Fibroblast of peridontal ligament (primary cell): ENCODE measurements at regions not wholly inside any gene's neighbourhood (a gene's known extent, or its start where the extent isn't known, plus 50 kb on each side); places are given as distances from the start of the nearest gene placed in this dataset.
"Not testable (repeated sequence)": the region's sequence is repeated elsewhere in the genome, so short reads cannot be mapped to it uniquely, and the experiment has no call there.

Experiments used
- DNase-seq: peaks from one replicate; pipeline ENCODE4 v3.0.0-alpha.2; 2010; ENCODE audit errors: extremely low read depth

DNA sequence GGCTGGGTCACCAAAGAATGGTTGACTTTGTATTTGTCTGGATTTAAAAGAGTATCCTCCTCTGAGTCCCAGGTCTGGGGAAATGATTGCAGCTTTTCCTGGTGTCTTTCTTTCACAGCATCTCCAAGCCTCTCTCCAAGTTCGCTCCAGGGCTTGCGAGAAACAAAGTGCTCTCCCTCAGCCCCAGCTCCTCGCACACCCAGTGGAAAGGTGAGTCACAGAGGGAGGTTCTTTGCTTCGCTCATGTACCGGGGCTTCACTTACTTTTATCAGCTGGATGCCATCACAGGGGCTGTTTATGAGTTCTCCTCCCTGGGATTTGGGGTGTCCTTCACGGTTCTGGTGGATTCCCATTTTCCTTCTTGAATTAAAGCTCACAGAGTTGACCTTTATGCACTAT, 252.2 kb upstream of the PLPP4 start:
- no peak for DNase-seq

DNA sequence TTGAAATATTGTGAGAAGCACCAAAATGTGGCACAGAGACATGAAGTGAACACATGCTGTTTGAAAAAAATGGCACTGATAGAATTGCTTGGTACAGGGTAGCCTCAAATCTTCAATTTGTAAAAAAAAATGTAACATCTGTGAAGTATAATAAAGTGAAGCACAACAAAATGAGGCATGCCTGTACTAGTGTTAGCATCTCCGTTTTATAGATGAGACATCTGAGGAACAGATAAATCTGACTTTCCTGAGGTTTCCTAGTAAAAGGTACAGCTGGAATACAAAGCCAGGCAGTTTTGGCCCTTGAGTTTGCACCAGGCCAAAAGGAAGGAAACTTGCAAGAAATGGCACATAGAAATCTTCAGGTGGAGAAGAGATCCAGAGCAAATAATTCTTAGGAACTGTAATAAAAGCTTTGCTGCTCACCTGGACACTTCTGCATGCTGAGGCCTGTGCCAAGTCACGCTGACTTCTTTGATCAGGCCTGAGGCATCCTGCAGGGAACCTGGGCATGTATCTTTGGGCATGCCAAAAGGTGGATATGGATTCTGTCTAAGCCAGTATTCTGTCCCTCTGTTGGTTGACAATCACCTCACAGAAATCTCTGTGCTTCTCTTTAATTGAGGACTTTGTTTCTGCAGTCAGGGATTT, 251.5 kb upstream of the PLPP4 start:
- no peak for DNase-seq

DNA sequence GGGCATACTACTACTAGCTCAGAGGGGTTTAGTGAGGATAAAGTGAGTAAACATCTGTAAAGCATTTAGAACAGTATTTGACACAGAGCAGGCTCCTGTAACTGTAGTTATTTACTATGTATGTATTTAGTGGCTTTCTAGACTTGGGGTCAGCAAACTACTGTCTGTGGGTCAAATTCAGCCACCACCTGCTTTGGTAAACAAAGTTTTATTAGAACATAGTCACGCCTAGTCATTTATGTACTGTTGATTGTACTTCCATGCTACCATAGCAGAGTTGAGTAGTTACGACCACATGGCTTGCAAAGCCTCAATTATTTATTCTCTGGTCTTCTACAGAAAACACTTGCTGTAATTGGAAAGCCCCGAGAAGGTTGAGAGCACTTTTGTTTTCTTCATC, 248.5 kb upstream of the PLPP4 start:
- DNase-seq: no peak

DNA sequence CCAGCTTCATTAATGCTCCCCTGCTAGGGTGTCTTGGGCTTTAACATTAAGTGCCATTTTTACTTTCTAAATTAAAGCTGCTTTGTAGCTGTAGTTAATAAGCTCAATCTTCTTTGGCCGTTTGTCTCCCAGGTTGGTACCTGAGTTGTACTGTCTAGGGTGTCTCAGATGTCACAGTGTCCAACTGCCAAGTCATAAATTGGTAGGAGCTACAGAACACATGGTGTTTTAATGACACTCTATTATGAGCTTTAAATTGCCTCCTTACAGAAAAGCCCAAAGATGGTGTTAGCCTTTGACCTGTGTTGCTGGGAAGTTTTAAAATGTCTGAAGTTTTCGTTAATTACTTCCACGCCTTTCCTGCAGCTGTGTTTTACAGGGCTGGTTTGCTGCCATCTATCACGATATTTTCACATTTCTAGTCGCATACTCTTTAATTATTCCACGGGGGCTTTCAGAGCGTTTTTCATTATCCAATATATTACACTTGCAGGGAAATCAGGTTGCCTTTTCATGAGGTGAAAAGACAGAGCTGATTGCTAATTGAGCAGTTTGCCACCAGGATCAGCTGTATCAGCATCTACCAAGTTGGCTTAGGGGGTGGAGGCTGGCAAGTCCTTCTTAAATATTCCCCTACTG, 247.8 kb upstream of the PLPP4 start:
- no peak for DNase-seq

DNA sequence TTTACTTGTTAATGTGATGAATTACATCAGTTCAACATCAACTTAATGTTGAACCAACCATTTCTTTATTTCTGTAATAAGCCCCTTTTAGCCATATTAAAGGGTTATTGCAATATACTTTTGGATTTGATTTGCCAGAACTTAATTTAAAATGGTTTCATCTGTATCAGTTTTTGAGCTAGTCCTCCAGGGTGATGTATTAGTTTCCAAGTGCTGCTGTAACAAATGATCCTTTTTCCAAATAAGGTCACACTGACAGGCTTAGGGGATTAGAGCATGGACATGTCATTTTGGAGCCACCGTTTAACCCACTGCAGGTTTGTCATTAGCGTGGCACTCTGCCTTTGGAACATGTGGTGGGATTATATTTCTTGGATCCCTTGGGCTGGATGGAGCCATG, 244.8 kb upstream of the PLPP4 start:
- DNase-seq: no peak

DNA sequence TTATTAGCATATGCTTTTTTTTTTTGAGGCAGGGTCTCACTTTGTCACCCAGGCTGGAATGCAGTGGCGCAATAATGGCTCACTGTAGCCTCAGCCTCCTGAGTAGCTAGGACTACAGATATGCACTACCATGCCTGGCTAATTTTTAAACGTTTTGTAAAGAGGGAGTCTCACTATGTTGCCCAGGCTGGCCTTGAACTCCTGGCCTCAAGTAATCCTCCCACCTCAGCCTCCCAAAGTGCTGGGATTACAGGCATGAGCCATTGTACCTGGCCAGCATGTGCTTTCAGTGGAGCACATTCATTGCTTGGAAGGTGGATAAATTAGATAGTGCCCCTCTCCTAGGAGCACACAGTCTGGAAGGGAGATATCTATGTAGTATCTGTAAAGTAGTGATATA, 243.7 kb upstream of the PLPP4 start:
- DNase-seq: not testable (repeated sequence)

DNA sequence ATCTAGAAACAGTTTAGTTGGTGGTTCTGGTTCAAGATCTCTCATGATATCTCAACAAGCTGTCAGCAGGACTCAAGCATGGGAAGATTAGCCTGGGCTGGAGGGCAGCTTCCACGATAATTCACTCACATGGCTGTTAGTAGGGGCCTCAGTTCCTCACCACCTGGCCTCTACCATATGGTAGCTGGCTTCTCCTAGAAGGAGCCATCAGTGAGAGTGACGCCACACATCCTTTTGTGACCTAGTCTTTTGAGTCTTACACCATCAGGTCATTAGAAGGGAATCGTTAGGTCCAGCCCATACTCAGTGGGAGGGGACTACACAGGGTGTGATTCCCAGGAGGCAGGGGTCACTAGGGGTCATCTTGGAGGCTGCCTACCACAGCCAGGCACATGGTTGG, 239.3 kb upstream of the PLPP4 start:
- no peak for DNase-seq

DNA sequence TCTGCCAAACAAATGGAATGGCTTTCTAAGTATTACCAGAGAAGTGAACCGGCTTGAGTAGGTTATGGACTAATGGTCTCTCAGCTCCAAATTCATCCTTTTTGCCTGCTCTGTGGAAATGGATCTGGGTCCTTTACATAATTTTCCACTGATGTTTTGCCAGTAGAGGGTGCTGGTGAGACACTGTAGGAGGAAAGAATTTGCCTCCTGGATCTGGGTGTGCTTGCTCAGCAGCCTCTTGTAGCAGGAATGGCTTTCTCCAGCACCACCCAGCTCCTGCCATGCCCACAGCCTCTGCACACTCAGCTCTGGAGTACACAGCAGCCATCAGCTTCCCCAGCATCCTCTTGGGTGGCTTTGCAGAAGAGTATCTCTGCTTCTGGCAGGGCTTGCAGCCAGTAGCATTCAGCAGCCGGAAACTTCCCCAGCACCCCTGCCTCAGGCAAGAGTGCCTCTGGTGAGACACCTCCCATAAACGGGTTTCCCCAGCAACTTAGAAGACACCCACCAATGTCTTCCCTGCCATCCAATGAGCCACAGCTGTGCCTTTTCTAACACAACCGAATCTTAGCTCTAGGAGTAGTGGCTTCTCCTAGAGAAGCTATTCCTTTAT, 235.0 kb upstream of the PLPP4 start:
- DNase-seq: peak; percentile 29

DNA sequence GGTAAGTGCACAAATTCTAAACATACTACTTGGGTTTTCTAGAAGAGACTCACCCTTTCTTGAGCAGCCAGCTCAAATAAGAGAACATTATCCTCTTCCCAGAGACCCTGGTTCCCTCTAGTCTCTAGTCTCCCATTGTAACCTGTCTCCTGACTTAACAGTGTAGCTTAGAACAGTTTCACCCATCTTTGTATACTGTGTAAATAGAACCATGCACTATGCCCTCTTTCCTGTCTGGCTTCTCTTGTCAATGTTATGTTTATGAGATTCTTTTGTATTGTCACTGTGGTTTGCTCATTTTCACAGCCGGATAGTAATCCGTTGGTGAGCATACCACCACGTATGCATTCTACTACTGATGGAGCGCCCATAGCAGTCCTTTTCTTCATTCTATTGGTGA, 227.4 kb upstream of the PLPP4 start:
- no peak for DNase-seq

DNA sequence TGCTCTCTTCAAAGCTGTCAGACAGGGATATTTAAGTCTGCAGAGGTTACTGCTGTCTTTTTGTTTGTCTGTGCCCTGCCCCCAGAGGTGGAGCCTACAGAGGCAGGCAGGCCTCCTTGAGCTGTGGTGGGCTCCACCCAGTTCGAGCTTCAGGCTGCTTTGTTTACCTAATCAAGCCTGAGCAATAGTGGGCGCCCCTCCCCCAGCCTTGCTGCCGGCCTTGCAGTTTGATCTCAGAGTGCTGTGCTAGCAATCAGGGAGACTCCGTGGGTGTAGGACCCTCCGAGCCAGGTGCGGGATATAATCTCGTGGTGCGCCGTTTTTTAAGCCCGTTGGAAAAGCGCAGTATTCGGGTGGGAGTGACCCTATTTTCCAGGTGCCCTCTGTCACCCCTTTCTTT, 217.3 kb upstream of the PLPP4 start:
- not testable (repeated sequence) for DNase-seq

DNA sequence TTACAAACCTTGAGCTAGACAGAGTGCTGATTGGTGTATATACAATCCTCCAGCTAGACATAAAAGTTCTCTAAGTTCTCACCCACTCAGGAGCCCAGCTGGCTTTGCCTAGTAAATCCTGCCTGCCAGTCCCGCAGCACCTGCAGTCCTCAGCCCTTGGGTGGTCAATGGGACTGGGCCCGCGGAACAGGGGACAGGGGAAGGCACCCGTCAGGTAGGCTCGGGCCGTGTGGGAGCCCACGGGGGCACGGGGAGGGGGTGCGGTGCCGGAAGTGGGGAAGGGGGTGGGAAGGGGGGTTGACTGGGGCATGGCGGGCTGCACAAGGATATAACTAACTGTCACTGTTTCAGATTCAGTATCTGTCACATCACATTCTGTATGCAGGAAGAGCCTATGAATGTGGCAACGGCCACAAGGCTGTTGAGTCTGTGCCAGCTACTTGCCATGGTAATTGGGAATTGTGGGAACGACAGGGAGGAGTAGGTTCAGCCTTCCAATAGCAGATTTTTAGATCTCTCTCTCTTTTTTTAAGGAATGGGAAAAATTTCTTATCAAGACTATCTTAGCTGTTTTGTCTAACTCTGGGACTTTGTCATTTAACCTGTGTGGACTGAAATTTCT, 205.1 kb upstream of the PLPP4 start:
- DNase-seq: no peak

DNA sequence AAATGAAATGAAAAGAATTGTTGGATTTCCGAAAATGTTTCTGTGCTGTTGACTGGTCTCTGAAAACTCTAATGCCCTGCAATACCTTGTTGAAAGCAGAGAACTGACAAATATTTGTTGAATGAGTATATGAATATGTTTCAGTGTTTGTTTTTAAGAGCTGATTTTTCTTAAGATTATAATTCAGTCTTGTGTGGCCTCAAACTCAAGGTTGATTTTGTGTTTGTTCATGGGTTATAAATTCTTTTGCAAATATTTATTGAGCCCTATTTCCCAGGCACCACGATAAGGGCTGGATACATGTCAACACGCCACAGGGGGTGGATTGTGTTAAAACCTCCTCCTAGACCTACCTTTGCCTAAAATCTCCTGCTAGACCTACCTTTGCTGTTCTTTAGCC, 203.9 kb upstream of the PLPP4 start:
- DNase-seq: no peak

DNA sequence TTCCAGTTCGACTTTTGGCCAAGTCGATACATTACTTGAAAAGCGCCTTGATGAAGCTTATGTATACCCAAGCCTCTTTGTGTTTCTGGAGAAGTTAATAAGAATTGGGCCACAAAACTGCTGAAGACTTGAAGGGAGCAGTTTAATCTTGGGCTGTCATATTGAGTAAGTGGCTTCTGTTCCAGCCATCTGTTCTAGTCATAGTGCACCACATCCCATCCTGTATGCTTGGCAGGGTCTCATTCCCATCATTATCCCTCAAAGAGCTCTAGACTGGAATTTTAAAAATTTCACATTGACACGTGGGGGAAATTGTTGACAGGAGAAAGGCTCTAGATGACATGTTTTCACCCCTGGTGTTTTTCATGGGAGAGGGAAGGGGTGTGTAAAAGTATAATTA, 196.6 kb upstream of the PLPP4 start:
- no peak for DNase-seq

DNA sequence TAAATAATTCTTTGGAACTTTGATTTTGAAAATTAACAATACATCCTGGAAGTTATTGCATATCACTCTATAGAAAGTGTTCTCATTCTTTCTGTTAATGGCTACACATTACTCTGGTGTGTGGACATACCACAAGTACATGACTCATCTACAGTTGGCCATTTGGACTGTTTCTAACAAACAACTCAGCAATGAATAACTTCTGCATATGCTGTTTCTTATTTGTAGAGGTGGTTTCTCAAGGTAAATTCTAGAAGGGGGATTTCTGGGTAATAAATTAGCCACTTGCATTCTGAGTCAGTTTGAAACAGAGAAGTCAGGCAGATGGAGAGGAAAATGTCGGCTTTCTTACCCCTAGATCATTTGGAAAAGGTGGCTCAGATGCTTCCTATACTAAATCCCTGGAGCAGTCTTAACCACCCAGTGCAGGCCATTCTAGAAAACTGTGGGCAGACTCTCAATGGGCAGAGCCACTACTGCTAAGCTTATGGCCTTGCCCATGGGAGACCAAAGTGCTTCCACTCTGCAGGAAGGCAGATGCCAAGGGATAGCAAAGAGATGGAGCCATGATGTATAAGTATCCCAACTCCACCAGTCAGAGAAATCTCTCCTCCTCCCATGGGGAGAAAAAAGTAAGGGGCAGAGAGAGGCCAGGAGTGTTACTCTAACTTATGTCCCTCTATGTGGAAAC, 194.0 kb upstream of the PLPP4 start:
- DNase-seq: no peak

DNA sequence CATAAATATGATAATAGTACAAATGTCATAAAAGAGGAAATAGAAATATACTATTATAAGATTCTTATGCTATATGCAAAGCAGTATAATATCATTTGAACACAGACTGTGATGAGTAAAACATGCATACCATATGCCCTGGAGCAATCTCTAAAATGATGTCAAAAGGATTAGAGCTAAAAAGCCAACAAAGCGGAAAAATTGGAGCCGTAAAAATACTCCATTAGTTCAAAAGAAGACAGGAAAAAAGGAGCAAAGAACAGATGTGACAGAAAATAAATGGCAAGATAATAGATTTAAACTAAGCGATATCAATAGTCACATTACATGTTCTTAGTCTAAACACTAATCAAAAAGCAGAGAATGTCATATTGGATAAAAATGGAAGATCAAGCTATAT, 191.0 kb upstream of the PLPP4 start:
- DNase-seq: no peak

DNA sequence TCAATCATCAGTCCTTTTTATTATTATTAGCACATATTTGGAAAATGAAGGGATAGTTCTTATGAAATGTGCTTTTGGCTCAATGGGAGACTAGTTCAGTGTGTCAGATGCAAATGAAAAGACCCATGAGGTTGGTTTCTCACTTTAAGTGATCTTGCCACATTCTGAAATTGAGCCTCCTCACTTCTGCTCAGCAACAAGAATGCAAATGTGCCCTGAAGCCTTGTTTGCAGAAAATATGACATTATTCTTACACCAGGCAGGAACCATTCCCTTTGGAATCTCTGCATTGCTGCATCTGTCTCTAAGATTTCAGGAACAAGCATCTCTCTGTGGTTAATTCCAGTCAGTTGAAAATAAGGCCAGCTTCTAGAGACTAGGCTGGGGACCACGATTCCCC, 186.1 kb upstream of the PLPP4 start:
- no peak for DNase-seq

DNA sequence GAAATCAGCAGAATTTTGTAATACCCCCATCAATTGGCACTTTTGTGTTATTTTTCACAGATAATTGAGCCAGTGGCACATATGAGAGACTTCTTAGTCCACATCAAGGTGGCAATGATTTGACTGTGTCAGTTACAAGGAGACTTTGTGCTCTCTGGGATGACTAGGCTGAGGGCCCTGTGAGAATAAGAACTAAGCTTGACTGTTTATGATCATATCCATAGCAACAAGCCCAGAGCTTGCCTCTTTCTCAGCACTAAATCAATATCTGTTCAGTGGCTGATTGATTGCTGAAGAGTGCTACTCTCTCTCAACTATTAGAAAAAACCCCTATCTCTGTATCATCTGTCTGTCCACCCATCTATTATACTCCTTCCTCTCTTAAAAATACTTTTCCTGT, 185.3 kb upstream of the PLPP4 start:
- DNase-seq: no peak

DNA sequence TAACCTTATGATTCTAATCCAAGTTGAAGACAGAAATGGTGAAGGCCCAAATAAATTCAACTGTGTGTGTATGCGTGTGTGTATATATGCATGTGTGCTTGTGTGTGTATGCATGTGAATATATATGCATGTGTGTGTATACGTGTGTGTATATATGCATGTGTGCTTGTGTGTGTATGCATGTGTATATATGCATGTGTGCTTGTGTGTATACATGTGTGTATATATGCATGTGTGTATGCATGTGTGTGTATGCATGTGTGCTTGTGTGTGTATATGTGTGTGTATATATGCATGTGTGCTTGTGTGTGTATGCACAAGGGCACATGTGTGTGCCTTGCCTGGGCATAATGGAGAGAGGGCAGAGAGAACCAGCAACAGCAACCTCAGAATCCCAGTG, 184.7 kb upstream of the PLPP4 start:
- no peak for DNase-seq

DNA sequence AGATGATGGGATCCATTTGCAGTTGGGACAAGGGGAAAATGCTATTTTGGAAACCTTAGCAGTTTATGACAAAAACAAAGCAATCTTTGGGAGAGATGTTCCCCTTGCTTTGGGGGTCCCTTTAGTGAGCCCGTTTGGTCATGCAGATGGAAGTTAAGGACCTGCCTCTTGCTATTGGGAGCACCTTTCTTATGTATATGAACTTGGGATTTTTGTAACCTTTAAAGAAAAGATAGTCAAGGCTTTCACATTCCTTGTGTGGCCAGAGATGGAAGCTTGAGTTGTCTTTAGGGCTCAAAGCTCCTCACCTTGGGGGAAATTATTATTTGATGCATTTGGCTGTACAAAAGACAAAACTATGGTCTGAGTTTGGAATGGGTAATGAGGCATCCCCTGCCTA, 179.0 kb upstream of the PLPP4 start:
- no peak for DNase-seq

DNA sequence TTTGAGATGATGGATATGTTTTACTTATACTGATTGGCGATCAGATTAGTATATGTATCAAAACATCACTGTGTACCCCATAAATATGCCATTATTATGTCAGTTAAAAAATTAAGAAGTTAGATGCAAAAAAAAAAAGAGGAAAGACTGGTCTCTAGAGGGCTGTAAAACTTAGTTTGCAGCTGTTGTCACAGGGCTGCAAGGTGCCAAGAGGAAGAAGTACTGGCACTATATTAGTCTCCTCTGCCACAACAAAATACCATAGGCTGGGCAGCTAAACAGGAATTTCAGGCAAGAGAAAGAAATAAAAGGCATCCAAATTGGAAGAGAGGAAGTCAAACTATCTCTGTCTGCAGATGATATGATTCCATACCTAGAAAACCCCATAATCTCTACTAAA, 177.8 kb upstream of the PLPP4 start:
- no peak for DNase-seq

DNA sequence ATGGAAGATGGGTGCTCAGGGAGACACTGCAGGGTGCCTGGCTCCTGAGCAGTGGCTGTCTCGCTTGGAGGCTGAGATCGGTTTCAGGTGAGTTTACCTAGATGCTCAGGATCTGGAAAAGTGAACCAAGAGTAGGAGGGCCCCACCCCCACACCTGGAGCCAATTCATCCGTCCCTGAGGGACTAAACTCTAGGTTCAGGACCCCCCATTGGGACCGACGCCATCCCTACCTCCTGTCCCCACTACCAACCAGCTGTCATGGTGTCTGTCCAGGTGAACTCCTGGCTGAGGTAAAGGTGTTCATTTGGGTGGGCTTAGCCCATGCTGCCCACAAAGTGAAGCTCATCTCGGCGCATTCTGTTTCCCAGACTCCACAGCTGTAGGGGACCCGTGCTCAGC, 174.6 kb upstream of the PLPP4 start:
- no peak for DNase-seq

DNA sequence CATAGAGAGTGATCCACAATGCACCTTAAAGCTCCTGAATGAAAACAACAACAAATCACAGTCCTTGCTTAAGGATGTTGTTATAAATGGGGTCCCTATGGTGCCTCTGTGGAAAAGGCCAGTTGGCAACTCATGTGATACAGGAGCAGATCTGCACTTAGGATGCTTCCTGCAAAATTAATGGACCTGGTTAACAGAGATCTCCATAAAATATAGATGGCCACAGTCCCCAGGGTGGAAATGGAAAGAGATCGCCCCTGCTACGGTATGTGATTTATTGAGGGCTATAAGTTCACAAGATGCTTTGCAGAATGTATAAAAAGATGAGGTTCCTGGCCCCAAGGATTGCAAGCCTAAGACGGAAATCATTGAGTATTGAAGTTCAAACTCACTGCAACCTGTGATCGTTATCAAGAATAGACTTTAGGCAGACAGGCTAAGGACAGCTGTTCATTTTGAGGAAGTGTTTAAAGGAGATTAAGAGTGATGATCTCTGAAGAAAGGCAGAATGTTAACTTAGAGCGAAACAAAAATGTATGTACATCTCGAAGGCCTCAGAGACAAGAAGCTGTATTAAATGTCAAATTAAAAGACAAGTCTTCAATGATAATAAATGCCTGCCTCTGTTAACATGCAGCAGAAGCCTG, 174.1 kb upstream of the PLPP4 start:
- DNase-seq: no peak
